HepG2 (cell line): ENCODE measurements at regions not wholly inside any gene's neighbourhood (a gene's known extent, or its start where the extent isn't known, plus 50 kb on each side); places are given as distances from the start of the nearest gene placed in this dataset.

ENCODE experiments used
- ATAC-seq: fragments of 200-7000 bp; cut with Tn5 transposase; 3 replicates; pipeline ENCODE4 v1.9.1; 2020; ENCODE audit warnings: mild to moderate bottlenecking, moderate library complexity
- BruUV-seq: library from RNA; stranded (reverse); fragments of 400-500 nt; replicated peaks from 2 replicates; lab custom pipeline; 2021; lab: Mats Ljungman, UMichigan
- CTCF ChIA-PET: fragments of 300-600 bp; formaldehyde crosslinking; extraction: SDS; loops from one replicate; lab custom pipeline; 2021; ENCODE audit warnings: low total read pairs, inconsistent platforms, low intra/inter-chr PET ratio; lab: Yijun Ruan, JAX
- POLR2A ChIA-PET: fragments of 350-600 bp; sonication (Branson Sonifier 250); formaldehyde crosslinking; loops from one replicate; lab custom pipeline; 2020; ENCODE audit warnings: antibody characterized with exemption, inconsistent platforms; lab: Yijun Ruan, JAX
- DNase-seq: peaks from one replicate; pipeline ENCODE4 v3.0.0-alpha.2; 2015; ENCODE audit warnings: low spot score
- FAIRE-seq: peaks from 3 replicates; lab custom pipeline; 2011; peaks lifted over from hg19 to GRCh38; lab: Jason Lieb, UNC
- H2AFZ ChIP-seq: one replicate; pipeline ENCODE4 v1.6.1; 2011; ENCODE audit warnings: low read length, inconsistent platforms
- H3K27ac ChIP-seq: fragments of 300-600 bp; 3 replicates; pipeline ENCODE4 v1.8.0; 2011; ENCODE audit warnings: mixed run types, mild to moderate bottlenecking, mixed read lengths, low read length, inconsistent platforms; ENCODE audit not compliant: insufficient read depth; ENCODE audit errors: extremely low read length
- H3K27me3 ChIP-seq, 2 experiments: fragments of 200-600 bp in 1 of 2; 2 replicates in 1 of 2; 3 replicates in 1 of 2; pipeline versions ENCODE4 v1.6.0 to v1.8.0; 2011; ENCODE audit warnings: low read length in 2 of 2, mild to moderate bottlenecking in 2 of 2, moderate library complexity in 2 of 2, inconsistent platforms in 1 of 2; ENCODE audit not compliant: insufficient read depth in 2 of 2, control insufficient read depth in 1 of 2
- H3K36me3 ChIP-seq, 2 experiments: fragments of 200-600 bp in 1 of 2; replicated peaks in 1 of 2; 2 replicates in 1 of 2; 3 replicates in 1 of 2; pipeline versions ENCODE4 v1.5.1 to v1.8.0; 2011; ENCODE audit warnings: low read length in 2 of 2, inconsistent platforms in 1 of 2; ENCODE audit not compliant: insufficient read depth in 2 of 2, control insufficient read depth in 1 of 2
- H3K4me1 ChIP-seq: 2 replicates; pipeline ENCODE4 v1.5.1; 2012; ENCODE audit warnings: low read length, inconsistent platforms; ENCODE audit not compliant: insufficient read depth
- H3K4me2 ChIP-seq: 2 replicates; pipeline ENCODE4 v1.6.0; 2011; ENCODE audit warnings: low read depth, low read length, inconsistent platforms
- H3K4me3 ChIP-seq, 3 experiments: fragments of 200-600 bp in 1 of 3; sonication (generic), shearing (Covaris generic) in 1 of 3; replicated peaks in 1 of 3; 2 replicates each; pipeline ENCODE4 v1.5.1; 2011 to 2016; ENCODE audit warnings: low read length in 3 of 3, inconsistent platforms in 2 of 3, low read depth in 2 of 3, mild to moderate bottlenecking in 2 of 3, control low read depth in 1 of 3, mixed read lengths in 1 of 3; ENCODE audit not compliant: insufficient read depth in 1 of 3
- H3K79me2 ChIP-seq: one replicate; pipeline ENCODE4 v1.6.1; 2011; ENCODE audit warnings: low read length, inconsistent platforms; ENCODE audit not compliant: insufficient read depth
- H3K9ac ChIP-seq: 2 replicates; pipeline ENCODE4 v1.6.0; 2011; ENCODE audit warnings: mild to moderate bottlenecking, low read depth, low read length, inconsistent platforms; ENCODE audit not compliant: insufficient read depth
- H3K9me3 ChIP-seq: 2 replicates; pipeline ENCODE4 v1.5.1; 2012; ENCODE audit warnings: mild to moderate bottlenecking, low read length
- H4K20me1 ChIP-seq: 2 replicates; pipeline ENCODE4 v1.6.0; 2011; ENCODE audit warnings: inconsistent platforms, mild to moderate bottlenecking, low read length, moderate library complexity; ENCODE audit not compliant: insufficient read depth
- ATF1 ChIP-seq: IDR thresholded peaks from 2 replicates; pipeline ENCODE4 v1.6.1; 2016; ENCODE audit warnings: mild to moderate bottlenecking, control low read depth
- DMTF1 ChIP-seq: sonication (generic); formaldehyde crosslinking; IDR thresholded peaks from 2 replicates; pipeline ENCODE4 v1.4.0; 2020; ENCODE audit warnings: mild to moderate bottlenecking, missing genetic modification reagents
- NR2F1 ChIP-seq, 2 experiments: fragments of 450-650 bp in 1 of 2; formaldehyde crosslinking in 1 of 2; IDR thresholded peaks; 2 replicates each; pipeline versions ENCODE4 v1.5.0 to v1.6.1; 2016 to 2020; ENCODE audit warnings: mild to moderate bottlenecking in 1 of 2, missing compliant biosample characterization in 1 of 2, missing genetic modification reagents in 1 of 2, moderate library complexity in 1 of 2
- PREB ChIP-seq: sonication (generic); formaldehyde crosslinking; IDR thresholded peaks from 2 replicates; pipeline ENCODE4 v1.4.0; 2020; ENCODE audit warnings: missing genetic modification reagents
- ZNF770 ChIP-seq: sonication (generic); formaldehyde crosslinking; IDR thresholded peaks from 2 replicates; pipeline ENCODE4 v1.5.0; 2020; ENCODE audit warnings: mild to moderate bottlenecking, missing genetic modification reagents
- WGBS: methylation state at CpG from one replicate; pipeline ENCODE4 v1.1.6; 2017; ENCODE audit warnings: low lambda C conversion rate; 5-methylcytosine and 5-hydroxymethylcytosine counted together
- in situ Hi-C: cut with HindIII; loops from 2 replicates; pipeline ENCODE4 v1.10.0; 2017; ENCODE audit warnings: low pct_unique_long_range_greater_than_20kb; ENCODE audit not compliant: extremely low pct_ligation_motif_present
- intact Hi-C: fragments of 100-400 bp; cut with micrococcal nuclease; formaldehyde crosslinking; loops from one replicate; pipeline ENCODE4 v1.10.0; 2022; ENCODE audit not compliant: unreplicated experiment
- TF ChIP-seq, protein P1 (sequence below): sonication (generic); formaldehyde crosslinking; IDR thresholded peaks from 2 replicates; pipeline ENCODE4 v1.5.0; 2020; ENCODE audit warnings: missing genetic modification reagents, mild to moderate bottlenecking, borderline replicate concordance
- TF ChIP-seq, protein P2 (sequence below): sonication (generic); formaldehyde crosslinking; IDR thresholded peaks from 2 replicates; pipeline ENCODE4 v1.8.1; 2022; ENCODE audit warnings: low read depth, mild to moderate bottlenecking, missing genetic modification reagents

DNA sequence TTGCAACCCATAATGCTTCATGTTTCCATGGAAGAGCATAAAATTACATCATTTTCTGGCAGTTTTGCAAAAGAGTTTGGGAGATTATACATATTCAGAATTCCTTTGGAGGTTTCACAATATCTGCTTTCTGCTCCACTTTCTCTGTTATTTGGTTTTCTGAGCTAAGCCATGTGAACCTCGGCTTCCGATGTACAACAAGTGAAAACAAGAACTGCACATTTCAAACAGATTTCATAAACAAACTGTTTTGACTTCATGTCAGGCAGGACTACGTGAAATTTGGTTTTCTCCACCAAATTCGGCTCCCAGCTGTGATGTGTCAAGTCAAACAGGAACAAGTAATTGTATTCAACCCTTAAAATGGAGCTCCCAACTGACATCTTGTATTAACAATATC lies 609.8 kb downstream of the IRX1 start:
- Histone ChIP-seq H3K4me1 (no peaks in the 10 kb centered on the region), H3K36me3 (no peaks in the 10 kb centered on the region), H3K27me3 (no peaks in the 10 kb centered on the region; a peak in 1 of 5 replicates), H3K27ac (no peak overlapping the region), H2AFZ (no peak overlapping the region), H4K20me1 (no peaks in the 10 kb centered on the region), H3K9ac (no peak overlapping the region), H3K79me2 (no peaks in the 10 kb centered on the region), H3K4me2 (no peak overlapping the region), H3K4me3 (no peak overlapping the region), H3K9me3 (0 out of 2 replicates have a peak, but pooled peaks cover 8% of the 10 kb centered on the region)
- BruUV-seq = no TSS peak
- in situ Hi-C loops (no loop called here), intact Hi-C loops (no loop called here)
- DNase-seq = no peak
- 4% methylated on average over 4 of the region's 4 CpGs for WGBS
- ChIA-PET CTCF (no interaction called here), POLR2A (no interaction called here)
- FAIRE-seq = no peak
- ATAC-seq = no peak
- TF ChIP-seq, protein P1, sequence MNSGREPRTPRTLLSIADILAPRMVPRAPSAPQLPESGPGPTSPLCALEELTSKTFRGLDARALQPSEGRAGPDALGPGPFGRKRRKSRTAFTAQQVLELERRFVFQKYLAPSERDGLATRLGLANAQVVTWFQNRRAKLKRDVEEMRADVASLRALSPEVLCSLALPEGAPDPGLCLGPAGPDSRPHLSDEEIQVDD (CRISPR knock-in tag) = no peak
- TF ChIP-seq ATF1 (CRISPR knock-in tag) (no peak), NR2F1 (CRISPR knock-in tag; IDR thresholded peaks at IDR 0.05) (no peak)

DNA sequence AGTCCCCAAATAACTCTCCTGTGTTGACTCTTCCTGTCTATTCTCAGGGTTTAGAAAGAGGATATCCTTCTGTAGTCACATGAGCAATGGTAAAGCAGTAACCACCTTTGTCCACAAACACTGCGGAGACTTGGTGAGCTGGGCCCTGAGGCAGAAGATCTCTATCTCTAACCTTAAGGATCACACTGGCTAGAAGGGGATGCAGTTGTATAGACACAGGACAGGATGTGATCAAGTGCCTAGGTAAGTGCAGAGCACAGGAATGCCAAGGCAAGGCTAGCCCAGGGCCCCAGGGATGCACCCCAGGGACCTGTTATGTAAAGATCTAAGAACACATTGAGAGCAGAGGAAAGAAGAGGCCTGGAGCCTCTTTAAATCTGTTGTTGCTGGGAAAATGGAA lies 610.5 kb downstream of the IRX1 start:
- Histone ChIP-seq H2AFZ (no peak overlapping the region), H3K27me3 (no peaks in the 10 kb centered on the region; a peak in 1 of 5 replicates), H3K9me3 (0 out of 2 replicates have a peak, but pooled peaks cover 8% of the 10 kb centered on the region), H3K9ac (no peak overlapping the region), H3K36me3 (no peaks in the 10 kb centered on the region), H3K27ac (no peak overlapping the region), H4K20me1 (no peaks in the 10 kb centered on the region), H3K4me1 (no peaks in the 10 kb centered on the region), H3K79me2 (no peaks in the 10 kb centered on the region), H3K4me3 (no peak overlapping the region), H3K4me2 (no peak overlapping the region)
- WGBS = 50% methylated on average over 1 of the region's 1 CpG
- ChIA-PET POLR2A (no interaction called here), CTCF (no interaction called here)
- ATAC-seq (no peak), DNase-seq (no peak), FAIRE-seq (no peak)
- TF ChIP-seq ZNF770 (CRISPR knock-in tag) = no peak
- no peak for TF ChIP-seq PREB (CRISPR knock-in tag)
- TF ChIP-seq, protein P2, sequence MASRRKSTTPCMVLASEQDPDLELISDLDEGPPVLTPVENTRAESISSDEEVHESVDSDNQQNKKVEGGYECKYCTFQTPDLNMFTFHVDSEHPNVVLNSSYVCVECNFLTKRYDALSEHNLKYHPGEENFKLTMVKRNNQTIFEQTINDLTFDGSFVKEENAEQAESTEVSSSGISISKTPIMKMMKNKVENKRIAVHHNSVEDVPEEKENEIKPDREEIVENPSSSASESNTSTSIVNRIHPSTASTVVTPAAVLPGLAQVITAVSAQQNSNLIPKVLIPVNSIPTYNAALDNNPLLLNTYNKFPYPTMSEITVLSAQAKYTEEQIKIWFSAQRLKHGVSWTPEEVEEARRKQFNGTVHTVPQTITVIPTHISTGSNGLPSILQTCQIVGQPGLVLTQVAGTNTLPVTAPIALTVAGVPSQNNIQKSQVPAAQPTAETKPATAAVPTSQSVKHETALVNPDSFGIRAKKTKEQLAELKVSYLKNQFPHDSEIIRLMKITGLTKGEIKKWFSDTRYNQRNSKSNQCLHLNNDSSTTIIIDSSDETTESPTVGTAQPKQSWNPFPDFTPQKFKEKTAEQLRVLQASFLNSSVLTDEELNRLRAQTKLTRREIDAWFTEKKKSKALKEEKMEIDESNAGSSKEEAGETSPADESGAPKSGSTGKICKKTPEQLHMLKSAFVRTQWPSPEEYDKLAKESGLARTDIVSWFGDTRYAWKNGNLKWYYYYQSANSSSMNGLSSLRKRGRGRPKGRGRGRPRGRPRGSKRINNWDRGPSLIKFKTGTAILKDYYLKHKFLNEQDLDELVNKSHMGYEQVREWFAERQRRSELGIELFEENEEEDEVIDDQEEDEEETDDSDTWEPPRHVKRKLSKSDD (CRISPR knock-in tag) = no peak
- no peak for TF ChIP-seq DMTF1 (CRISPR knock-in tag)
- BruUV-seq = no TSS peak
- intact Hi-C loops (no loop called here), in situ Hi-C loops (no loop called here)
